H9 (cell line): ENCODE measurements at regions not wholly inside any gene's neighbourhood (a gene's known extent, or its start where the extent isn't known, plus 50 kb on each side); places are given as distances from the start of the nearest gene placed in this dataset.

ENCODE experiments used
- DNase-seq: peaks from one replicate; pipeline ENCODE4 v3.0.0-alpha.2; 2017
- H2AFZ ChIP-seq: one replicate; pipeline ENCODE4 v1.6.1; 2013; ENCODE audit warnings: mild to moderate bottlenecking, low read length, control low read depth, moderate library complexity
- H2AK5ac ChIP-seq: 2 replicates; pipeline ENCODE4 v1.6.1; 2013; ENCODE audit warnings: low read length, control low read depth, mixed read lengths; ENCODE audit not compliant: insufficient read length
- H2BK120ac ChIP-seq: one replicate; pipeline ENCODE4 v1.6.1; 2013; ENCODE audit warnings: low read depth, mild to moderate bottlenecking, low read length, control low read depth, inconsistent platforms; ENCODE audit not compliant: poor library complexity, severe bottlenecking
- H2BK12ac ChIP-seq: 2 replicates; pipeline ENCODE4 v1.6.1; 2013; ENCODE audit warnings: low read length, control low read depth, mixed read lengths, low read depth; ENCODE audit not compliant: insufficient read length
- H2BK15ac ChIP-seq: 2 replicates; pipeline ENCODE4 v1.6.1; 2013; ENCODE audit warnings: low read depth, low read length, control low read depth
- H2BK20ac ChIP-seq: one replicate; pipeline ENCODE4 v1.6.1; 2013; ENCODE audit warnings: low read depth, mild to moderate bottlenecking, low read length, control low read depth, inconsistent platforms; ENCODE audit not compliant: poor library complexity, severe bottlenecking
- H2BK5ac ChIP-seq: 2 replicates; pipeline ENCODE4 v1.6.1; 2013; ENCODE audit warnings: low read length, control low read depth, mixed read lengths; ENCODE audit not compliant: insufficient read length
- H3K14ac ChIP-seq: 2 replicates; pipeline ENCODE4 v1.6.1; 2013; ENCODE audit warnings: low read length, control low read depth; ENCODE audit not compliant: insufficient read depth
- H3K18ac ChIP-seq: 2 replicates; pipeline ENCODE4 v1.6.1; 2013; ENCODE audit warnings: low read depth, mild to moderate bottlenecking, mixed read lengths, low read length, control low read depth; ENCODE audit not compliant: insufficient read length
- H3K23ac ChIP-seq: 2 replicates; pipeline ENCODE4 v1.6.1; 2013; ENCODE audit warnings: low read length, control low read depth, mixed read lengths, low read depth; ENCODE audit not compliant: insufficient read length
- H3K23me2 ChIP-seq: 2 replicates; pipeline ENCODE4 v1.6.1; 2013; ENCODE audit warnings: low read depth, mild to moderate bottlenecking, mixed read lengths, low read length, control low read depth; ENCODE audit not compliant: insufficient read length, poor library complexity, severe bottlenecking
- H3K27ac ChIP-seq: 2 replicates; pipeline ENCODE4 v1.5.1; 2013; ENCODE audit warnings: low read length, control low read depth, mixed read lengths, low read depth; ENCODE audit not compliant: insufficient read length
- H3K27me3 ChIP-seq: 2 replicates; pipeline ENCODE4 v1.6.1; 2013; ENCODE audit warnings: low read length, control low read depth, inconsistent platforms; ENCODE audit not compliant: insufficient read depth
- H3K4ac ChIP-seq: 2 replicates; pipeline ENCODE4 v1.6.1; 2013; ENCODE audit warnings: low read depth, mild to moderate bottlenecking, control low read depth, inconsistent platforms, low read length, moderate library complexity
- H3K4me1 ChIP-seq: 2 replicates; pipeline ENCODE4 v1.6.1; 2013; ENCODE audit warnings: low read length, control low read depth, inconsistent platforms; ENCODE audit not compliant: insufficient read depth
- H3K4me2 ChIP-seq: 2 replicates; pipeline ENCODE4 v1.6.1; 2013; ENCODE audit warnings: low read length, control low read depth, mixed read lengths; ENCODE audit not compliant: insufficient read length, insufficient read depth
- H3K56ac ChIP-seq: 2 replicates; pipeline ENCODE4 v1.6.1; 2013; ENCODE audit warnings: low read depth, mild to moderate bottlenecking, mixed read lengths, low read length, control low read depth; ENCODE audit not compliant: insufficient read length
- H3K79me1 ChIP-seq: 2 replicates; pipeline ENCODE4 v1.6.1; 2013; ENCODE audit warnings: low read depth, mild to moderate bottlenecking, moderate library complexity, low read length, control low read depth, inconsistent platforms; ENCODE audit not compliant: insufficient read depth, poor library complexity, severe bottlenecking
- H3K79me2 ChIP-seq: 2 replicates; pipeline ENCODE4 v1.6.1; 2013; ENCODE audit warnings: low read length, control low read depth, inconsistent platforms; ENCODE audit not compliant: insufficient read depth
- H3K9ac ChIP-seq: 2 replicates; pipeline ENCODE4 v1.6.1; 2013; ENCODE audit warnings: low read length, control low read depth, mixed read lengths; ENCODE audit not compliant: insufficient read length; ENCODE audit errors: extremely low read depth
- H3K9me3 ChIP-seq: one replicate; pipeline ENCODE4 v1.6.1; 2013; ENCODE audit warnings: low read depth, low read length, inconsistent platforms; ENCODE audit not compliant: control insufficient read depth
- H3T11ph ChIP-seq: one replicate; pipeline ENCODE4 v1.6.1; 2013; ENCODE audit warnings: mild to moderate bottlenecking, low read length, control low read depth, inconsistent platforms
- H4K20me1 ChIP-seq: one replicate; pipeline ENCODE4 v1.6.1; 2013; ENCODE audit not compliant: control insufficient read depth, insufficient read length, insufficient read depth
- H4K5ac ChIP-seq: 2 replicates; pipeline ENCODE4 v1.6.1; 2013; ENCODE audit warnings: low read depth, mild to moderate bottlenecking, mixed read lengths, low read length, control low read depth; ENCODE audit not compliant: insufficient read length
- H4K8ac ChIP-seq: replicated peaks from 2 replicates; pipeline ENCODE4 v1.6.1; 2013; ENCODE audit warnings: low read length, control low read depth, mixed read lengths, low read depth; ENCODE audit not compliant: insufficient read length
- H4K91ac ChIP-seq: 2 replicates; pipeline ENCODE4 v1.6.1; 2013; ENCODE audit warnings: low read depth, mild to moderate bottlenecking, moderate library complexity, mixed read lengths, low read length, control low read depth; ENCODE audit not compliant: insufficient read length
- H3K27ac Mint-ChIP-seq, 3 experiments: 2 replicates in 2 of 3; 3 replicates in 1 of 3; pipeline ENCODE4 v1.8.0; 2020 to 2021; ENCODE audit warnings: mixed read lengths in 3 of 3, mild to moderate bottlenecking in 1 of 3, moderate library complexity in 1 of 3
- H3K27me3 Mint-ChIP-seq: 2 replicates; pipeline ENCODE4 v1.8.0; 2021; ENCODE audit warnings: low read depth, mild to moderate bottlenecking, moderate library complexity, mixed read lengths
- H3K36me3 Mint-ChIP-seq, 3 experiments: 2 replicates in 2 of 3; 3 replicates in 1 of 3; pipeline ENCODE4 v1.8.0; 2020 to 2021; ENCODE audit warnings: low read depth in 3 of 3, mixed read lengths in 3 of 3; ENCODE audit not compliant: insufficient read depth in 1 of 3
- H3K4me1 Mint-ChIP-seq, 2 experiments: 2 replicates each; pipeline ENCODE4 v1.8.0; 2020; ENCODE audit warnings: mixed read lengths in 2 of 2
- H3K4me3 Mint-ChIP-seq, 2 experiments: 2 replicates in 1 of 2; 3 replicates in 1 of 2; pipeline ENCODE4 v1.8.0; 2020 to 2021; ENCODE audit warnings: mild to moderate bottlenecking in 2 of 2, mixed read lengths in 2 of 2, moderate library complexity in 1 of 2
- H3K9me3 Mint-ChIP-seq, 2 experiments: 2 replicates in 1 of 2; 3 replicates in 1 of 2; pipeline ENCODE4 v1.8.0; 2020; ENCODE audit warnings: mild to moderate bottlenecking in 2 of 2, mixed read lengths in 2 of 2, moderate library complexity in 1 of 2
- WGBS: extraction: QIAGEN DNeasy Blood & Tissue Kit; methylation state at CpG from one replicate; pipeline ENCODE4 v1.1.7; 2013; ENCODE audit warnings: missing lambda C conversion rate, low lambda C conversion rate, mixed read lengths; ENCODE audit not compliant: insufficient read length; ENCODE audit errors: extremely low coverage; 5-methylcytosine and 5-hydroxymethylcytosine counted together
- TF ChIP-seq, protein P1 (sequence below): fragments of 200-600 bp; sonication (generic); conservative IDR thresholded peaks from 3 replicates; pipeline ENCODE4 v1.8.0; 2021; ENCODE audit warnings: antibody characterized with exemption, mild to moderate bottlenecking

DNA sequence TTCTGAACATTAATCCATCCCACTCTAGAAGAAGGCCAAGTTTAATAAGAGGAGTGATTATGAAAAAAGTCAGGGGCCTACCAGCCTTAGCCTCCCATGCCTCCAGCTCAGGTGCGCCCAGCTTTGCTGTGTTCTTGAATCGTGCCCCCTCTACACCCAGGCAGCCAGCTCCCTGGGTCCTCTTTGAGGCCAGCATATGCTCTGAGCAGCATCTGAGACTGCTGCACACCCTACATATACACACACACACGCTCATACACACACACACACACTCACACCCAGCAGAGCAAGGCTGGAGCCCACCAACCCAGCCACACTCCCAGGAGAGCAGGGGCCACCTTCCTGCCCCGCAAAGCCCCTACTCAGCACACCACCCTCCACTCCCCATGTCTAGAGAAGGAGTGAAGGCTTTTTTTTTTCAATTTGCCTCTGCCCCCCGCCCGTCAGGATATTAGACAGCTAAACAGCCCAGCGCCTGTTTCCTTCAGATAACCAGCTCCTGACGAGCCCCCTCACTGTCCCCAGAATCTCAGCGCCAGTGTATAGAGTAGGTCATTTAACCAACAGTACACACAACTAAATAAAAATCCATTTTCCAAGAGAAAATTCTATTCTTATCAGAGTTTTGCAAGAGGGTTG is 121.6 kb downstream of the BUD13 start:
- Histone ChIP-seq H3T11ph (no peak overlapping the region), H3K23me2 (no peaks in the 10 kb centered on the region), H2BK15ac (no peak overlapping the region), H2AK5ac (no peak overlapping the region), H3K9me3 (peaks cover 6% of the 10 kb centered on the region), H4K5ac (no peak overlapping the region), H2BK5ac (no peak overlapping the region), H3K27ac (no peak overlapping the region), H3K9ac (no peak overlapping the region), H3K14ac (no peak overlapping the region), H3K56ac (no peak overlapping the region), H2BK12ac (no peak overlapping the region), H3K79me1 (no peaks in the 10 kb centered on the region), H2BK120ac (no peak overlapping the region), H3K4me1 (no peaks in the 10 kb centered on the region; the same call in 1 of the 2 replicates), H2BK20ac (no peak overlapping the region), H3K18ac (no peak overlapping the region), H4K20me1 (no peaks in the 10 kb centered on the region), H4K91ac (no peak overlapping the region), H2AFZ (no peak overlapping the region), H3K4me2 (no peak overlapping the region), H3K27me3 (no peaks in the 10 kb centered on the region), H3K79me2 (no peaks in the 10 kb centered on the region), H3K23ac (no peak overlapping the region), H3K4ac (no peak overlapping the region), H4K8ac (no peak overlapping the region)
- peak; percentile 17 for DNase-seq
- peaks cover 6 to 8% of the 10 kb centered on the region in 2 experiments; a peak in 4 of 5 replicates for H3K9me3 Mint-ChIP-seq
- H3K27me3 Mint-ChIP-seq, result peaks cover 18% of the 10 kb centered on the region
- H3K27ac Mint-ChIP-seq, result peak overlapping the region in 1 of 3 experiments; percentile 17; a peak in 2 of 7 replicates
- no CpG with 5 or more reads among the region's 9 CpGs for WGBS
- H3K36me3 Mint-ChIP-seq, result peaks cover 0 to 10% (median 0%) of the 10 kb centered on the region in 3 experiments; a peak in 2 of 7 replicates
- TF ChIP-seq, protein P1, sequence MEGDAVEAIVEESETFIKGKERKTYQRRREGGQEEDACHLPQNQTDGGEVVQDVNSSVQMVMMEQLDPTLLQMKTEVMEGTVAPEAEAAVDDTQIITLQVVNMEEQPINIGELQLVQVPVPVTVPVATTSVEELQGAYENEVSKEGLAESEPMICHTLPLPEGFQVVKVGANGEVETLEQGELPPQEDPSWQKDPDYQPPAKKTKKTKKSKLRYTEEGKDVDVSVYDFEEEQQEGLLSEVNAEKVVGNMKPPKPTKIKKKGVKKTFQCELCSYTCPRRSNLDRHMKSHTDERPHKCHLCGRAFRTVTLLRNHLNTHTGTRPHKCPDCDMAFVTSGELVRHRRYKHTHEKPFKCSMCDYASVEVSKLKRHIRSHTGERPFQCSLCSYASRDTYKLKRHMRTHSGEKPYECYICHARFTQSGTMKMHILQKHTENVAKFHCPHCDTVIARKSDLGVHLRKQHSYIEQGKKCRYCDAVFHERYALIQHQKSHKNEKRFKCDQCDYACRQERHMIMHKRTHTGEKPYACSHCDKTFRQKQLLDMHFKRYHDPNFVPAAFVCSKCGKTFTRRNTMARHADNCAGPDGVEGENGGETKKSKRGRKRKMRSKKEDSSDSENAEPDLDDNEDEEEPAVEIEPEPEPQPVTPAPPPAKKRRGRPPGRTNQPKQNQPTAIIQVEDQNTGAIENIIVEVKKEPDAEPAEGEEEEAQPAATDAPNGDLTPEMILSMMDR, result no peak
- peaks cover 13 to 24% of the 10 kb centered on the region in 2 experiments for H3K4me1 Mint-ChIP-seq
- peak overlapping the region in 1 of 2 experiments; percentile 25; a peak in 1 of 5 replicates for H3K4me3 Mint-ChIP-seq
